AG09319 (cell line): ENCODE measurements at regions not wholly inside any gene's neighbourhood (a gene's known extent, or its start where the extent isn't known, plus 50 kb on each side); places are given as distances from the start of the nearest gene placed in this dataset.

Experiments used
- DNase-seq: peaks from one replicate; pipeline ENCODE4 v3.0.0-alpha.2; 2010; ENCODE audit warnings: low read depth; ENCODE audit errors: extremely low read depth
- TF ChIP-seq, protein P1 (sequence below): IDR thresholded peaks from 2 replicates; pipeline ENCODE4 v1.5.1; 2011; ENCODE audit warnings: low read depth, mild to moderate bottlenecking, inconsistent platforms, low read length, moderate library complexity

DNA sequence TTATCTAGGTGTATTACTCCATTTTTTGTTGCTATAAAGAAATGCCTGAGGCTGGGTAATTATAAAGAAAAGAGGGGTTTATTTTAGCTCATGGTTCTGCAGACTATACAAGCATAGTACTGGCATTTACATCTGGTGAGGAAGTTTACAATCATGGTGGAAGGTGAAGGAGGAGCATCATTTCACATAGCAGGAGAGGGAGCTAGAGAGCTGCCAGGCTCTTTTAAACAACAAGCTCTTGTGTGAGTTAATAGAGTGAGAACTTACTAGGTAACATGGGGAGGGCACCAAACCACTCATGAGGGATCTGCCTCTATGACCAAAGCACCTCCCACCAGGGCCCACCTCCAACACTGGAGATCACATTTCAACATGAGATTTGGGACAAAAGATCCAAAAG lies 221.7 kb upstream of the GPC6 start:
- no peak for DNase-seq
- TF ChIP-seq, protein P1, sequence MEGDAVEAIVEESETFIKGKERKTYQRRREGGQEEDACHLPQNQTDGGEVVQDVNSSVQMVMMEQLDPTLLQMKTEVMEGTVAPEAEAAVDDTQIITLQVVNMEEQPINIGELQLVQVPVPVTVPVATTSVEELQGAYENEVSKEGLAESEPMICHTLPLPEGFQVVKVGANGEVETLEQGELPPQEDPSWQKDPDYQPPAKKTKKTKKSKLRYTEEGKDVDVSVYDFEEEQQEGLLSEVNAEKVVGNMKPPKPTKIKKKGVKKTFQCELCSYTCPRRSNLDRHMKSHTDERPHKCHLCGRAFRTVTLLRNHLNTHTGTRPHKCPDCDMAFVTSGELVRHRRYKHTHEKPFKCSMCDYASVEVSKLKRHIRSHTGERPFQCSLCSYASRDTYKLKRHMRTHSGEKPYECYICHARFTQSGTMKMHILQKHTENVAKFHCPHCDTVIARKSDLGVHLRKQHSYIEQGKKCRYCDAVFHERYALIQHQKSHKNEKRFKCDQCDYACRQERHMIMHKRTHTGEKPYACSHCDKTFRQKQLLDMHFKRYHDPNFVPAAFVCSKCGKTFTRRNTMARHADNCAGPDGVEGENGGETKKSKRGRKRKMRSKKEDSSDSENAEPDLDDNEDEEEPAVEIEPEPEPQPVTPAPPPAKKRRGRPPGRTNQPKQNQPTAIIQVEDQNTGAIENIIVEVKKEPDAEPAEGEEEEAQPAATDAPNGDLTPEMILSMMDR: no peak; the same call in none of the 2 replicates

DNA sequence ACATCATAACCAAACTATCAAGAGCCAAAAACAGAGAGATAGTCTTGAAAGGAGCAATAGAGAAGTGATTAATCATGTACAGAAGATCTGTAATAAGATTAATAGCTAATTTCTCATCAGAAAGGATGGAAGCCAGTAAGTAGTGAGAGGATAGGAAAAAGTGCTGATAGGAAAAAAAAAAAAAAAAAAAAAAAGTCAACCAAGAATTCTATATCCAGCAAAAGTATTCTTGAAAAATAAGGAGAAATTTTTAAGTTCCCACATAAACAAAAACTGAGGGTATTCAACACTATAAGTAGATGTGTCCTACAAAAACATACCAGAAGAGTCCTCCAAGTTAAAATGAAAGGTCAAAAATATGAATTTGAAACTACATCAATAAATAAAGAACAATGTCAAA lies 218.7 kb upstream of the GPC6 start:
- TF ChIP-seq, protein P1: no peak
- DNase-seq: no peak

DNA sequence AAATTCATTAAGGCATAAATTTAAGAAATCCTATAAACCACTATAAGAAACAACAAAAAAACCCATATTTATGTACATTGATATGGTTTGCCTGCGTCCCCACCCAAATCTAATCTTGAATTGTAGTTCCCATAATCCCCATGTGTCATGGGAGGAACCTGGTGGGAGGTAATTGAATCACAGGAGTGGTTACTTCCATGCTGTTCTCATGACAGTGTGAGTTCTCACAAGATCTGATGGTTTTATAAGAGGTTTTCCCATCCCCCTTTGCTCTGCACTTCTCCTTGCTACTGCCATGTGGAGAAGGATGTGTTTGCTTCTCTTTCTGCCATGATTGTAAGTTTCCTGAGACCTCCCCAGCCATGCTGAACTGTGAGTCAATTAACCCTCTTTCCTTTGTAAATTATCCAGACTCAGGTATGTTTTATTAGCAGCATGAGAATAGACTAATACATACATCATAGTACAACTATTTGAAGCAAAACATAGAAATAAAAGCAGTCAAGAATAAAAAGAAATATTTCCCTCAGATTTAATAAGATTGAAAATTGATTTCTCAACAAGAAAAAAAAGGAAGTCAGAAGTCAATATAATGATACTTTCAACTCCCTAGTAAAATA lies 209.0 kb upstream of the GPC6 start:
- TF ChIP-seq, protein P1: no peak
- no peak for DNase-seq

DNA sequence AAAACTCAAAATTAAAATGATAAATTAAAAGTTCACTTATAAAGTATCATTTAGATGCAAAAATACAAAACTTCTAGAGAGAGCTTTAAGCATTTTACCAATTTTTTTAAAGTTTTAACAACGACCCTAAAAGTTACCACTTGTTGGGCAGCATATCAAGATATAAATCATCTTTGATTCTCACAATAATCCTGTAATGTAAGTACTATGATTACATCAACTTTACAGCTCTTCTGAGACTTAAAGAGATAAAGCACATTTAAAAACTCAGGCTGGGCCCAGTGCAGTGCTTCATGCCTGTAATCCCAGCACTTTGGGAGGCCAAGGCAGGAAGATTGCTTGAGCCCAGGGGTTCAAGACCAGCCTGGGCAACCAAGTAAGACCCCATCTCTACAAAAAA lies 202.7 kb upstream of the GPC6 start:
- no peak for DNase-seq
- TF ChIP-seq, protein P1: no peak

DNA sequence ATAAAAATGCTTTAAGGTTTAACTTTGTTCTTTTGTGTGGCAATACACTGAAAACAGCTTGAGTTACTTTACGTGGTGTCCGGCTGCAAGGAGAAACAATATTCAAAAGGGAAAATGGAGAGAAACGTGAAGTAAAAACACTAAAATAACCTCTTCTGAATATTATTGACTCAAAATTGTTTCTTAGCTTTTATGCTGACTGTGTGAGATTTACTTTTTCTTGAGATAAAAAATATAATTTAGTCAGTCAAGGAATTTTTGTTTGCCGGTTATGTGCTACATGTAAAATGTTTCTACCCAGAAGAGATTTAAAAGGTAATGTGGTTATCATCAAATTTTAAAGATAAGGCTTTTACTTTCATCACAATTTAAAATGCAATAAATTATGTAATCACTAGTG lies 200.6 kb upstream of the GPC6 start:
- TF ChIP-seq, protein P1: no peak
- no peak for DNase-seq

DNA sequence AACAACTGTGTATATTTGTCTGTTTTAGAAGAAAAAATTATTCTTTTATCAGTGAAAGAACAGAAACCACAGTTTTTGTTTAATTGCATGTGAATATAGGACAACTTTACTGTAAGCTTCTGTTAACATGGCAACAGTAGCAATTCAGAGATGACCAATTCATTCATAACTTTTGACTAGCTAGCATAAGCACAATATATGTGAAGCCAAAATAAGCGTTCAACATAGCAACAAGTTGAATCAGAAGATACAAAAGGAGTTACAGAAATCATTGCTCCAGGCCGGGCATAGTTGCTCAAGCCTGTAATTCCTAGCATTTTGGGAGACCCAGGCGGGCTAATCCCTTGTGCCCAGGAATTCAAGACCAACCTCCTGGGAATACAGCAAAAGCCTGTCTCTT lies 197.1 kb upstream of the GPC6 start:
- TF ChIP-seq, protein P1: no peak
- DNase-seq: no peak

DNA sequence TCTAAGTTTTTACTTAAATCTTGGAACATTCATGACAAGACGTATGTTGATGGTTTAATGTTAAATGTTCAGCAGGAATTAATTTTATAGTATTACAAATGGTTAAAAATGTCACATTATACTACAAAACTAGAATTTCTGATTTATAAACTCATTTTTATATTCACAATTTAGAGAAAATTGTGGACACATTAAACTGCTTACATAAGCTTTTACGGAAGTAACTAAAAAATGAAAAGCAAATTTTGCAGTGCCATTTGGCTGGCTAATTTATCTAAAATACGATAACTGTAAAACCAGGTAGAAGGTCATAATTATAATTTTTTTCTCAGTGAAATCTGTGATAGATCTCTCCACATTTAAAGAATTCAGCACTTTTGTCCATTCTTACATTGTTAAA lies 190.2 kb upstream of the GPC6 start:
- TF ChIP-seq, protein P1: no peak
- no peak for DNase-seq
